ENCODE measurements at regions not wholly inside any gene's neighbourhood (a gene's known extent, or its start where the extent isn't known, plus 50 kb on each side); places are given as distances from the start of the nearest gene placed in this dataset.

DNA sequence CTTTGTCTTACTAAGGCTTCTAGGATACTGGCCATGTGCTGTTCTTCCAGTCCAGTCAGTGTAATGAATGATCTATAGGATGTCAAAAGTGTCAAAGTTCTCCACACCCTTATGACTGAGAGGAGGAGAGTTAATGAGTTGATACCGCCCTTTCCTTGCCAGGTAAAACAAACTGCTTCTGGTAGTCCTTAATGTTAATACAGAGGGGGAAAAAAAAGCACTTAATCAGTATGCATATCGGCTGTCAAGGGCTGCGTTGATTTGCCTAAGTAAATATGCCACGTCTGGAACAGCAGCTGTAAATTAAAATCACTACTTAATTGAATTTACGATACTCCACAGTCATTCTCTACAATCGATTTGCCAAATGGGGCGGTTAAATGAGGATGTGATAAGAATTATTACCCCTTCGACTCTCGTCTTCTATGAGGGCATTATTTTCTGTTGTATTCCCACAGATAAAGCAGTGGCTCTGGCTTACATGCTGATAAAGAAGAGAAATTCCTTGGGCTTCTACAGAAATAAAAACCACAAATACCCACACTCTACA lies 416.0 kb downstream of the KCNH5 start:
- POLR2A ChIA-PET = no interaction called here
- H3K9me1 ChIP-seq (ENCODE audit: control insufficient read depth, insufficient read depth, low read length) = no peaks in the 10 kb centered on the region
- no peaks in the 10 kb centered on the region for H4K20me1 ChIP-seq (replicated peaks; ENCODE audit: control insufficient read depth, insufficient read depth, low read length)
- no peaks in the 10 kb centered on the region for H3K27me3 ChIP-seq (ENCODE audit: control insufficient read depth in 2 of 2, insufficient read depth in 2 of 2, low read length in 2 of 2)
- no peak overlapping the region for H2AFZ ChIP-seq (ENCODE audit: low read depth, low read length)
- no peak overlapping the region for H3K4me3 ChIP-seq
- DNase-seq (ENCODE audit: extremely low read depth in 1 of 4, low spot score in 3 of 4) (no peak), FAIRE-seq (no peak), ATAC-seq (no peak)
- BruUV-seq (replicated peaks) = no TSS peak
- no peak overlapping the region for H3K27ac ChIP-seq (ENCODE audit: extremely low read depth, low read depth, low read length)
- 0% methylated on average over 8 of the region's 9 CpGs for WGBS (ENCODE audit: insufficient coverage, low coverage, missing lambda C conversion rate)
- CTCF ChIA-PET (ENCODE audit: low intra/inter-chr PET ratio) = no interaction called here
- in situ Hi-C loops (cut with MboI) (no loop called here), intact Hi-C loops (cut with micrococcal nuclease) (no loop called here)
- H3K9me3 ChIP-seq (replicated peaks; ENCODE audit: control insufficient read depth, insufficient read depth, low read depth, low read length) = 0 out of 2 replicates have a peak, but pooled peaks cover 2% of the 10 kb centered on the region
- no peak overlapping the region for H3K4me2 ChIP-seq (ENCODE audit: insufficient read depth, low read length)
- no peaks in the 10 kb centered on the region for H3K4me1 ChIP-seq (replicated peaks in 1 of 2; ENCODE audit: control insufficient read depth in 2 of 2, insufficient read depth in 2 of 2, low read length in 2 of 2)
- no peaks in the 10 kb centered on the region for H3K79me2 ChIP-seq (ENCODE audit: control insufficient read depth, insufficient read depth, low read length)
- TF ChIP-seq ZNF232 (CRISPR knock-in tag; IDR thresholded peaks at IDR 0.05) (no peak), TCF3 (CRISPR knock-in tag; IDR thresholded peaks at IDR 0.05) (no peak), KDM2B (CRISPR knock-in tag; IDR thresholded peaks at IDR 0.05) (no peak), USF2 (CRISPR knock-in tag; IDR thresholded peaks at IDR 0.05) (no peak), ZNF668 (CRISPR knock-in tag; IDR thresholded peaks at IDR 0.05) (no peak), ETV6 (IDR thresholded peaks at IDR 0.05; ENCODE audit: borderline replicate concordance in 1 of 2, low read depth in 2 of 2, low read length in 1 of 2) (no peak), ETV6 (CRISPR knock-in tag; IDR thresholded peaks at IDR 0.05; ENCODE audit: borderline replicate concordance) (no peak), ZNF408 (CRISPR knock-in tag; IDR thresholded peaks at IDR 0.05; ENCODE audit: low read depth) (no peak), SP2 (IDR thresholded peaks at IDR 0.05; ENCODE audit: extremely low read depth, low read depth, low read length, poor library complexity, severe bottlenecking) (no peak), NR1H2 (CRISPR knock-in tag; IDR thresholded peaks at IDR 0.05) (no peak), CTBP1 (IDR thresholded peaks at IDR 0.05; ENCODE audit: borderline replicate concordance) (no peak)
- TF ChIP-seq, protein P1, sequence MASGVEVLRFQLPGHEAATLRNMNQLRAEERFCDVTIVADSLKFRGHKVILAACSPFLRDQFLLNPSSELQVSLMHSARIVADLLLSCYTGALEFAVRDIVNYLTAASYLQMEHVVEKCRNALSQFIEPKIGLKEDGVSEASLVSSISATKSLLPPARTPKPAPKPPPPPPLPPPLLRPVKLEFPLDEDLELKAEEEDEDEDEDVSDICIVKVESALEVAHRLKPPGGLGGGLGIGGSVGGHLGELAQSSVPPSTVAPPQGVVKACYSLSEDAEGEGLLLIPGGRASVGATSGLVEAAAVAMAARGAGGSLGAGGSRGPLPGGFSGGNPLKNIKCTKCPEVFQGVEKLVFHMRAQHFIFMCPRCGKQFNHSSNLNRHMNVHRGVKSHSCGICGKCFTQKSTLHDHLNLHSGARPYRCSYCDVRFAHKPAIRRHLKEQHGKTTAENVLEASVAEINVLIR (CRISPR knock-in tag; IDR thresholded peaks at IDR 0.05) = no peak
- no peaks in the 10 kb centered on the region for H3K36me3 ChIP-seq (ENCODE audit: control insufficient read depth, insufficient read depth, low read length)
- no peak overlapping the region for H3K9ac ChIP-seq (ENCODE audit: insufficient read depth in 1 of 2, low read depth in 2 of 2, low read length in 2 of 2)
